ENCODE measurements at regions not wholly inside any gene's neighbourhood (a gene's known extent, or its start where the extent isn't known, plus 50 kb on each side); places are given as distances from the start of the nearest gene placed in this dataset.

- TF ChIP-seq CTCF (IDR thresholded peaks at IDR 0.05) (no peak), POLR2A (IDR thresholded peaks at IDR 0.05) (no peak), EP300 (IDR thresholded peaks at IDR 0.05) (no peak)
These were observed 180.3 kb upstream of the MEOX2 start for GRCh38 chr7:15866753-15867152.

All from tibial nerve (tissue), 4 donors.